Transverse colon (tissue), 4 donors: ENCODE measurements at regions not wholly inside any gene's neighbourhood (a gene's known extent, or its start where the extent isn't known, plus 50 kb on each side); places are given as distances from the start of the nearest gene placed in this dataset.
"Not testable (repeated sequence)": the region's sequence is repeated elsewhere in the genome, so short reads cannot be mapped to it uniquely, and the experiment has no call there.

Experiments used
- DNase-seq: peaks from one replicate; pipeline ENCODE4 v3.0.0-alpha.2; 2019
- H3K27ac ChIP-seq, 4 donors: fragments of 200-600 bp; sonication (generic); 2 replicates each; pipeline ENCODE4 v1.5.1; 2016 to 2018; ENCODE audit warnings: inconsistent platforms in 4 of 4
- H3K27me3 ChIP-seq: fragments of 200-600 bp; sonication (generic); 2 replicates; pipeline ENCODE4 v1.5.1; 2017; ENCODE audit warnings: inconsistent platforms
- H3K36me3 ChIP-seq, 4 donors: fragments of 200-600 bp; sonication (generic); 2 replicates each; pipeline ENCODE4 v1.5.1; 2017 to 2019; ENCODE audit warnings: inconsistent platforms in 4 of 4
- H3K4me1 ChIP-seq, 4 donors: fragments of 200-600 bp; sonication (generic); 2 replicates each; pipeline ENCODE4 v1.5.1; 2017 to 2020; ENCODE audit warnings: inconsistent platforms in 4 of 4
- H3K4me3 ChIP-seq, 4 donors: fragments of 200-600 bp; sonication (generic); 1 replicate in 1 of 4; 2 replicates in 3 of 4; pipeline versions ENCODE4 v1.5.1 to v1.6.1; 2017 to 2019; ENCODE audit warnings: inconsistent platforms in 4 of 4
- H3K9me3 ChIP-seq, 2 donors: fragments of 200-600 bp; sonication (generic); 2 replicates each; pipeline ENCODE4 v1.5.1; 2017 to 2019; ENCODE audit warnings: inconsistent platforms in 2 of 2
- CTCF ChIP-seq, 5 experiments: fragments of 200-600 bp in 3 of 5; fragments of 450-650 bp in 2 of 5; sonication (generic) in 3 of 5; IDR thresholded peaks; 1 replicate in 2 of 5; 2 replicates in 3 of 5; pipeline ENCODE4 v1.5.1; 2016 to 2017; ENCODE audit warnings: antibody characterized with exemption in 5 of 5, inconsistent platforms in 3 of 5, mild to moderate bottlenecking in 2 of 5, moderate library complexity in 1 of 5
- EP300 ChIP-seq: sonication (generic); formaldehyde crosslinking; IDR thresholded peaks from one replicate; pipeline ENCODE4 v1.6.1; 2017; ENCODE audit warnings: antibody characterized with exemption, low read depth
- POLR2A ChIP-seq: fragments of 450-650 bp; IDR thresholded peaks from one replicate; pipeline ENCODE4 v1.6.1; 2016; ENCODE audit warnings: antibody characterized with exemption, mild to moderate bottlenecking, moderate library complexity
- POLR2AphosphoS5 ChIP-seq, 3 donors: sonication (generic); formaldehyde crosslinking; IDR thresholded peaks; one replicate each; pipeline ENCODE4 v1.6.1; 2016; ENCODE audit warnings: antibody characterized with exemption in 3 of 3
- WGBS, 2 donors: methylation state at CpG; one replicate each; pipeline ENCODE4 v1.1.5; 2018; ENCODE audit warnings: low coverage in 1 of 2; 5-methylcytosine and 5-hydroxymethylcytosine counted together
- in situ Hi-C, 4 donors: fragments of 200-750 bp; cut with MboI; loops; one replicate each; pipeline versions ENCODE4 v1.15.0 to v1.15.1; 2017; ENCODE audit warnings: low sequenced_read_pairs in 3 of 4, low pct_ligation_motif_present in 1 of 4, low pct_unique_long_range_greater_than_20kb in 1 of 4
- intact Hi-C: fragments of 100-400 bp; cut with DNase I; formaldehyde crosslinking; loops from one replicate; pipeline ENCODE4 v1.15.1; 2023; ENCODE audit warnings: low total_unique reads

- TF ChIP-seq POLR2A: no peak
- TF ChIP-seq EP300: no peak
- Histone ChIP-seq H3K4me1 (peaks cover 0 to 10% (median 5%) of the 10 kb centered on the region in 4 donors), H3K36me3 (no peaks in the 10 kb centered on the region), H3K27ac (no peak overlapping the region), H3K9me3 (no peaks in the 10 kb centered on the region), H3K4me3 (no peak overlapping the region), H3K27me3 (no peaks in the 10 kb centered on the region)
- 83% methylated on average over 1 of the region's 1 CpG; no CpG with 5 or more reads in 1 of the 2 donors for WGBS, 2 donors
- in situ Hi-C loops: no loop called here
- no peak for DNase-seq
- intact Hi-C loops: no loop called here
Observed at GRCh38 chr1:173347282-173347818, 129.8 kb upstream of the PRDX6 start.

- H3K27ac ChIP-seq, H3K4me3 ChIP-seq, H3K4me1 ChIP-seq, DNase-seq, in situ Hi-C loops, H3K27me3 ChIP-seq, H3K36me3 ChIP-seq, H3K9me3 ChIP-seq: not testable (repeated sequence)
- intact Hi-C loops: loop anchor here (5.0 kb wide), 1 partner anchor 1555 kb away; no protein-coding TSS in a partner anchor
- 89% methylated on average over 4 of the region's 4 CpGs; no CpG with 5 or more reads in 1 of the 2 donors for WGBS, 2 donors
Observed at GRCh38 chr1:173352635-173353034, 124.5 kb upstream of the PRDX6 start.

GRCh38 chr1:173353350-173353749 is 123.8 kb upstream of the PRDX6 start:
- Histone ChIP-seq H3K27ac (no peak overlapping the region), H3K4me1 (no peaks in the 10 kb centered on the region), H3K4me3 (no peak overlapping the region), H3K36me3 (no peaks in the 10 kb centered on the region), H3K9me3 (peaks cover 0 to 3% of the 10 kb centered on the region in 2 donors), H3K27me3 (no peaks in the 10 kb centered on the region)
- no peak for DNase-seq
- intact Hi-C loops (loop anchor here (5.0 kb wide), 1 partner anchor 1556 kb away; no protein-coding TSS in a partner anchor), in situ Hi-C loops (no loop called here)
- TF ChIP-seq CTCF (IDR thresholded peaks at IDR 0.05) (no peak), POLR2AphosphoS5 (IDR thresholded peaks at IDR 0.05) (no peak), POLR2A (no peak), EP300 (no peak)
- 95% methylated on average over 4 of the region's 4 CpGs for WGBS, 2 donors

- no peaks in the 10 kb centered on the region for H3K27me3 ChIP-seq
- 72 to 87% methylated on average over 3 of the region's 3 CpGs for WGBS, 2 donors
- no peak overlapping the region for H3K27ac ChIP-seq
- intact Hi-C loops (loop anchor here (5.0 kb wide), 1 partner anchor 1558 kb away; no protein-coding TSS in a partner anchor), in situ Hi-C loops (no loop called here)
- H3K4me3 ChIP-seq: no peak overlapping the region
- no peak for DNase-seq
- H3K9me3 ChIP-seq: peaks cover 0 to 3% of the 10 kb centered on the region in 2 donors
- no peak for TF ChIP-seq CTCF (IDR thresholded peaks at IDR 0.05)
- no peak for TF ChIP-seq POLR2A
- no peak for TF ChIP-seq EP300
- no peak for TF ChIP-seq POLR2AphosphoS5 (IDR thresholded peaks at IDR 0.05)
- no peaks in the 10 kb centered on the region for H3K4me1 ChIP-seq
- no peaks in the 10 kb centered on the region for H3K36me3 ChIP-seq
Observed at GRCh38 chr1:173354937-173355280, 122.2 kb upstream of the PRDX6 start.

- intact Hi-C loops (no loop called here), in situ Hi-C loops (no loop called here)
- no peak for DNase-seq
- WGBS, 2 donors: 67 to 83% methylated on average over 3 to 5 of the region's 5 CpGs
- Histone ChIP-seq H3K4me1 (no peaks in the 10 kb centered on the region), H3K27me3 (no peaks in the 10 kb centered on the region), H3K36me3 (no peaks in the 10 kb centered on the region), H3K27ac (no peak overlapping the region), H3K9me3 (peaks cover 0 to 3% of the 10 kb centered on the region in 2 donors), H3K4me3 (no peak overlapping the region)
- TF ChIP-seq POLR2A: no peak
- TF ChIP-seq EP300: no peak
- no peak for TF ChIP-seq CTCF (IDR thresholded peaks at IDR 0.05)
- no peak for TF ChIP-seq POLR2AphosphoS5 (IDR thresholded peaks at IDR 0.05)
Observed at GRCh38 chr1:173355281-173356031, 121.7 kb upstream of the PRDX6 start.
